ENCODE measurements at regions not wholly inside any gene's neighbourhood (a gene's known extent, or its start where the extent isn't known, plus 50 kb on each side); places are given as distances from the start of the nearest gene placed in this dataset.

DNA sequence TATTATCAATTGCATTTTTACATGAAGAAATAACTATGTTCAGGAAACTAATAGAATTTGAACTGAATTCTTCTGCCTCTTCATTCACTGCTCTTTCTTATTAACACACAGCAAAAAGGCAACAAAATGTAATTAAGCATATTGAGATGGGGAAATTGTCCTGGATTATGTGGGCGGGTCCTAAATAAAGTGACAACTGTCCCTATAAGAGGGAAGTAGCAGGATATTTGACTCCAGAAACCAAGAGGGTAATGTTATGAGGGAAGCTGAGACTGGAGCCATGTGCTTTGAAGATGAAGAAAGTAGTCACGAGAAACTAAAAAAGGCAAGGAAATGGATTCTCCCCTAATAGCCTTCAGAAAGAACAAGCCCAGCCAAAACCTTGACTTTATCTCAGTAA, 311.2 kb upstream of the PIK3R1 start:
- ChIA-PET POLR2A (no interaction called here), CTCF (no interaction called here)
- Histone ChIP-seq H3K4me2 (no peak overlapping the region), H3K4me1 (no peaks in the 10 kb centered on the region), H3K27ac (no peak overlapping the region), H3K4me3 (no peak overlapping the region), H3K9me3 (no peaks in the 10 kb centered on the region)
- WGBS (ENCODE audit: missing lambda C conversion rate), result 16% methylated on average over 2 of the region's 2 CpGs
- DNase-seq (ENCODE audit: low read depth in 1 of 2, low spot score in 1 of 2) (no peak), FAIRE-seq (no peak), ATAC-seq (no peak)
- TF ChIP-seq, protein P1, sequence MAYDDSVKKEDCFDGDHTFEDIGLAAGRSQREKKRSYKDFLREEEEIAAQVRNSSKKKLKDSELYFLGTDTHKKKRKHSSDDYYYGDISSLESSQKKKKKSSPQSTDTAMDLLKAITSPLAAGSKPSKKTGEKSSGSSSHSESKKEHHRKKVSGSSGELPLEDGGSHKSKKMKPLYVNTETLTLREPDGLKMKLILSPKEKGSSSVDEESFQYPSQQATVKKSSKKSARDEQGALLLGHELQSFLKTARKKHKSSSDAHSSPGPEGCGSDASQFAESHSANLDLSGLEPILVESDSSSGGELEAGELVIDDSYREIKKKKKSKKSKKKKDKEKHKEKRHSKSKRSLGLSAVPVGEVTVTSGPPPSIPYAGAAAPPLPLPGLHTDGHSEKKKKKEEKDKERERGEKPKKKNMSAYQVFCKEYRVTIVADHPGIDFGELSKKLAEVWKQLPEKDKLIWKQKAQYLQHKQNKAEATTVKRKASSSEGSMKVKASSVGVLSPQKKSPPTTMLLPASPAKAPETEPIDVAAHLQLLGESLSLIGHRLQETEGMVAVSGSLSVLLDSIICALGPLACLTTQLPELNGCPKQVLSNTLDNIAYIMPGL (CRISPR knock-in tag; IDR thresholded peaks at IDR 0.05; ENCODE audit: borderline replicate concordance), result no peak
- TF ChIP-seq, protein P2, sequence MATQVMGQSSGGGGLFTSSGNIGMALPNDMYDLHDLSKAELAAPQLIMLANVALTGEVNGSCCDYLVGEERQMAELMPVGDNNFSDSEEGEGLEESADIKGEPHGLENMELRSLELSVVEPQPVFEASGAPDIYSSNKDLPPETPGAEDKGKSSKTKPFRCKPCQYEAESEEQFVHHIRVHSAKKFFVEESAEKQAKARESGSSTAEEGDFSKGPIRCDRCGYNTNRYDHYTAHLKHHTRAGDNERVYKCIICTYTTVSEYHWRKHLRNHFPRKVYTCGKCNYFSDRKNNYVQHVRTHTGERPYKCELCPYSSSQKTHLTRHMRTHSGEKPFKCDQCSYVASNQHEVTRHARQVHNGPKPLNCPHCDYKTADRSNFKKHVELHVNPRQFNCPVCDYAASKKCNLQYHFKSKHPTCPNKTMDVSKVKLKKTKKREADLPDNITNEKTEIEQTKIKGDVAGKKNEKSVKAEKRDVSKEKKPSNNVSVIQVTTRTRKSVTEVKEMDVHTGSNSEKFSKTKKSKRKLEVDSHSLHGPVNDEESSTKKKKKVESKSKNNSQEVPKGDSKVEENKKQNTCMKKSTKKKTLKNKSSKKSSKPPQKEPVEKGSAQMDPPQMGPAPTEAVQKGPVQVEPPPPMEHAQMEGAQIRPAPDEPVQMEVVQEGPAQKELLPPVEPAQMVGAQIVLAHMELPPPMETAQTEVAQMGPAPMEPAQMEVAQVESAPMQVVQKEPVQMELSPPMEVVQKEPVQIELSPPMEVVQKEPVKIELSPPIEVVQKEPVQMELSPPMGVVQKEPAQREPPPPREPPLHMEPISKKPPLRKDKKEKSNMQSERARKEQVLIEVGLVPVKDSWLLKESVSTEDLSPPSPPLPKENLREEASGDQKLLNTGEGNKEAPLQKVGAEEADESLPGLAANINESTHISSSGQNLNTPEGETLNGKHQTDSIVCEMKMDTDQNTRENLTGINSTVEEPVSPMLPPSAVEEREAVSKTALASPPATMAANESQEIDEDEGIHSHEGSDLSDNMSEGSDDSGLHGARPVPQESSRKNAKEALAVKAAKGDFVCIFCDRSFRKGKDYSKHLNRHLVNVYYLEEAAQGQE (IDR thresholded peaks at IDR 0.05), result no peak
- TF ChIP-seq, protein P3, sequence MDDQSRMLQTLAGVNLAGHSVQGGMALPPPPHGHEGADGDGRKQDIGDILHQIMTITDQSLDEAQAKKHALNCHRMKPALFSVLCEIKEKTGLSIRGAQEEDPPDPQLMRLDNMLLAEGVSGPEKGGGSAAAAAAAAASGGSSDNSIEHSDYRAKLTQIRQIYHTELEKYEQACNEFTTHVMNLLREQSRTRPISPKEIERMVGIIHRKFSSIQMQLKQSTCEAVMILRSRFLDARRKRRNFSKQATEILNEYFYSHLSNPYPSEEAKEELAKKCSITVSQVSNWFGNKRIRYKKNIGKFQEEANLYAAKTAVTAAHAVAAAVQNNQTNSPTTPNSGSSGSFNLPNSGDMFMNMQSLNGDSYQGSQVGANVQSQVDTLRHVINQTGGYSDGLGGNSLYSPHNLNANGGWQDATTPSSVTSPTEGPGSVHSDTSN (IDR thresholded peaks at IDR 0.05), result no peak
- TF ChIP-seq TP53 (CRISPR knock-in tag; IDR thresholded peaks at IDR 0.05), result no peak
- TF ChIP-seq MAFK (IDR thresholded peaks at IDR 0.05; ENCODE audit: partially characterized antibody), result no peak
- no peak for TF ChIP-seq PHF8 (IDR thresholded peaks at IDR 0.05; ENCODE audit: borderline replicate concordance, low read depth)
- TF ChIP-seq JUNB (IDR thresholded peaks at IDR 0.05), result no peak
- TF ChIP-seq ESRRA (IDR thresholded peaks at IDR 0.05; ENCODE audit: borderline replicate concordance, low read length), result no peak

DNA sequence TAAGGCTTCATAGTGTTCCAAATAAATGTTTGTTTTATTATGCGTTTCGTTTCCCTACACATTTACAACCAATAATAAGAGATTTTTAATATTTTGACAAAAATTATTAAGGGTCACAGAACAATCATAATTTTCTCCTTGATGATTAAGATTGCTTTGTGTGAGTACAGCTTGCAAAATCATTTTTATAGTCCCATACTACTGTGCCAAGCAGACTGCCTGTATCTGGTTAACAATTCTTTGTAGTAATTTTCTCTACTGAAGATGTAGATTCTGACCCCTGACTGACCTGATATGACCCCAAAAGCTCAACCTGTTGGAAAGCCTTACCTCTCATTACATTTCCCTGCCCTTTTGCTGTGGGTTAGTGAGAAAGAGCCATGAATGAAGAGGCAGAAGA, 311.9 kb upstream of the PIK3R1 start:
- TF ChIP-seq, protein P1 (CRISPR knock-in tag; IDR thresholded peaks at IDR 0.05; ENCODE audit: borderline replicate concordance), result no peak
- TF ChIP-seq ZFP36 (IDR thresholded peaks at IDR 0.05; ENCODE audit: borderline replicate concordance, partially characterized antibody) (no peak), CHD4 (IDR thresholded peaks at IDR 0.05; ENCODE audit: borderline replicate concordance) (no peak), MYC (IDR thresholded peaks at IDR 0.05; ENCODE audit: borderline replicate concordance, low read length) (no peak), HEYL (CRISPR knock-in tag; IDR thresholded peaks at IDR 0.05) (no peak), ESRRA (IDR thresholded peaks at IDR 0.05; ENCODE audit: borderline replicate concordance, low read length) (no peak), HOXB13 (CRISPR knock-in tag; IDR thresholded peaks at IDR 0.05; ENCODE audit: low read depth) (no peak), RARB (CRISPR knock-in tag; IDR thresholded peaks at IDR 0.05) (no peak), TP53 (CRISPR knock-in tag; IDR thresholded peaks at IDR 0.05) (no peak), EHF (CRISPR knock-in tag; IDR thresholded peaks at IDR 0.05) (no peak), POLR2AphosphoS2 (conservative IDR thresholded peaks at IDR 0.05; ENCODE audit: low read length) (no peak)
- TF ChIP-seq, protein P4, sequence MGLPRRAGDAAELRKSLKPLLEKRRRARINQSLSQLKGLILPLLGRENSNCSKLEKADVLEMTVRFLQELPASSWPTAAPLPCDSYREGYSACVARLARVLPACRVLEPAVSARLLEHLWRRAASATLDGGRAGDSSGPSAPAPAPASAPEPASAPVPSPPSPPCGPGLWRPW (IDR thresholded peaks at IDR 0.05), result no peak
- POLR2A ChIA-PET, result no interaction called here
- CTCF ChIA-PET, result interaction anchor here (1.7 kb wide), 1 partner anchor 10 kb away, joined by 3 read pairs; no protein-coding TSS in a partner anchor
- 23% methylated on average over 2 of the region's 2 CpGs for WGBS (ENCODE audit: missing lambda C conversion rate)
- no peak for ATAC-seq
- Histone ChIP-seq H3K4me1 (no peaks in the 10 kb centered on the region), H3K4me2 (no peak overlapping the region), H3K27ac (no peak overlapping the region), H3K4me3 (no peak overlapping the region), H3K9me3 (no peaks in the 10 kb centered on the region)
- no peak for DNase-seq (ENCODE audit: low read depth in 1 of 2, low spot score in 1 of 2)
- no peak for FAIRE-seq
